H9 (cell line): ENCODE measurements at regions not wholly inside any gene's neighbourhood (a gene's known extent, or its start where the extent isn't known, plus 50 kb on each side); places are given as distances from the start of the nearest gene placed in this dataset.

Experiments
- DNase-seq: peaks from one replicate; pipeline ENCODE4 v3.0.0-alpha.2; 2017
- H2AFZ ChIP-seq: one replicate; pipeline ENCODE4 v1.6.1; 2013; ENCODE audit warnings: mild to moderate bottlenecking, low read length, control low read depth, moderate library complexity
- H2AK5ac ChIP-seq: 2 replicates; pipeline ENCODE4 v1.6.1; 2013; ENCODE audit warnings: low read length, control low read depth, mixed read lengths; ENCODE audit not compliant: insufficient read length
- H2BK120ac ChIP-seq: one replicate; pipeline ENCODE4 v1.6.1; 2013; ENCODE audit warnings: low read depth, mild to moderate bottlenecking, low read length, control low read depth, inconsistent platforms; ENCODE audit not compliant: poor library complexity, severe bottlenecking
- H2BK12ac ChIP-seq: 2 replicates; pipeline ENCODE4 v1.6.1; 2013; ENCODE audit warnings: low read length, control low read depth, mixed read lengths, low read depth; ENCODE audit not compliant: insufficient read length
- H2BK15ac ChIP-seq: 2 replicates; pipeline ENCODE4 v1.6.1; 2013; ENCODE audit warnings: low read depth, low read length, control low read depth
- H2BK20ac ChIP-seq: one replicate; pipeline ENCODE4 v1.6.1; 2013; ENCODE audit warnings: low read depth, mild to moderate bottlenecking, low read length, control low read depth, inconsistent platforms; ENCODE audit not compliant: poor library complexity, severe bottlenecking
- H2BK5ac ChIP-seq: 2 replicates; pipeline ENCODE4 v1.6.1; 2013; ENCODE audit warnings: low read length, control low read depth, mixed read lengths; ENCODE audit not compliant: insufficient read length
- H3K14ac ChIP-seq: 2 replicates; pipeline ENCODE4 v1.6.1; 2013; ENCODE audit warnings: low read length, control low read depth; ENCODE audit not compliant: insufficient read depth
- H3K18ac ChIP-seq: 2 replicates; pipeline ENCODE4 v1.6.1; 2013; ENCODE audit warnings: low read depth, mild to moderate bottlenecking, mixed read lengths, low read length, control low read depth; ENCODE audit not compliant: insufficient read length
- H3K23ac ChIP-seq: 2 replicates; pipeline ENCODE4 v1.6.1; 2013; ENCODE audit warnings: low read length, control low read depth, mixed read lengths, low read depth; ENCODE audit not compliant: insufficient read length
- H3K23me2 ChIP-seq: 2 replicates; pipeline ENCODE4 v1.6.1; 2013; ENCODE audit warnings: low read depth, mild to moderate bottlenecking, mixed read lengths, low read length, control low read depth; ENCODE audit not compliant: insufficient read length, poor library complexity, severe bottlenecking
- H3K27ac ChIP-seq: 2 replicates; pipeline ENCODE4 v1.5.1; 2013; ENCODE audit warnings: low read length, control low read depth, mixed read lengths, low read depth; ENCODE audit not compliant: insufficient read length
- H3K27me3 ChIP-seq: 2 replicates; pipeline ENCODE4 v1.6.1; 2013; ENCODE audit warnings: low read length, control low read depth, inconsistent platforms; ENCODE audit not compliant: insufficient read depth
- H3K4ac ChIP-seq: 2 replicates; pipeline ENCODE4 v1.6.1; 2013; ENCODE audit warnings: low read depth, mild to moderate bottlenecking, control low read depth, inconsistent platforms, low read length, moderate library complexity
- H3K4me1 ChIP-seq: 2 replicates; pipeline ENCODE4 v1.6.1; 2013; ENCODE audit warnings: low read length, control low read depth, inconsistent platforms; ENCODE audit not compliant: insufficient read depth
- H3K4me2 ChIP-seq: 2 replicates; pipeline ENCODE4 v1.6.1; 2013; ENCODE audit warnings: low read length, control low read depth, mixed read lengths; ENCODE audit not compliant: insufficient read length, insufficient read depth
- H3K56ac ChIP-seq: 2 replicates; pipeline ENCODE4 v1.6.1; 2013; ENCODE audit warnings: low read depth, mild to moderate bottlenecking, mixed read lengths, low read length, control low read depth; ENCODE audit not compliant: insufficient read length
- H3K79me1 ChIP-seq: 2 replicates; pipeline ENCODE4 v1.6.1; 2013; ENCODE audit warnings: low read depth, mild to moderate bottlenecking, moderate library complexity, low read length, control low read depth, inconsistent platforms; ENCODE audit not compliant: insufficient read depth, poor library complexity, severe bottlenecking
- H3K79me2 ChIP-seq: 2 replicates; pipeline ENCODE4 v1.6.1; 2013; ENCODE audit warnings: low read length, control low read depth, inconsistent platforms; ENCODE audit not compliant: insufficient read depth
- H3K9ac ChIP-seq: 2 replicates; pipeline ENCODE4 v1.6.1; 2013; ENCODE audit warnings: low read length, control low read depth, mixed read lengths; ENCODE audit not compliant: insufficient read length; ENCODE audit errors: extremely low read depth
- H3K9me3 ChIP-seq: one replicate; pipeline ENCODE4 v1.6.1; 2013; ENCODE audit warnings: low read depth, low read length, inconsistent platforms; ENCODE audit not compliant: control insufficient read depth
- H3T11ph ChIP-seq: one replicate; pipeline ENCODE4 v1.6.1; 2013; ENCODE audit warnings: mild to moderate bottlenecking, low read length, control low read depth, inconsistent platforms
- H4K20me1 ChIP-seq: one replicate; pipeline ENCODE4 v1.6.1; 2013; ENCODE audit not compliant: control insufficient read depth, insufficient read length, insufficient read depth
- H4K5ac ChIP-seq: 2 replicates; pipeline ENCODE4 v1.6.1; 2013; ENCODE audit warnings: low read depth, mild to moderate bottlenecking, mixed read lengths, low read length, control low read depth; ENCODE audit not compliant: insufficient read length
- H4K8ac ChIP-seq: replicated peaks from 2 replicates; pipeline ENCODE4 v1.6.1; 2013; ENCODE audit warnings: low read length, control low read depth, mixed read lengths, low read depth; ENCODE audit not compliant: insufficient read length
- H4K91ac ChIP-seq: 2 replicates; pipeline ENCODE4 v1.6.1; 2013; ENCODE audit warnings: low read depth, mild to moderate bottlenecking, moderate library complexity, mixed read lengths, low read length, control low read depth; ENCODE audit not compliant: insufficient read length
- H3K27ac Mint-ChIP-seq, 3 experiments: 2 replicates in 2 of 3; 3 replicates in 1 of 3; pipeline ENCODE4 v1.8.0; 2020 to 2021; ENCODE audit warnings: mixed read lengths in 3 of 3, mild to moderate bottlenecking in 1 of 3, moderate library complexity in 1 of 3
- H3K27me3 Mint-ChIP-seq: 2 replicates; pipeline ENCODE4 v1.8.0; 2021; ENCODE audit warnings: low read depth, mild to moderate bottlenecking, moderate library complexity, mixed read lengths
- H3K36me3 Mint-ChIP-seq, 3 experiments: 2 replicates in 2 of 3; 3 replicates in 1 of 3; pipeline ENCODE4 v1.8.0; 2020 to 2021; ENCODE audit warnings: low read depth in 3 of 3, mixed read lengths in 3 of 3; ENCODE audit not compliant: insufficient read depth in 1 of 3
- H3K4me1 Mint-ChIP-seq, 2 experiments: 2 replicates each; pipeline ENCODE4 v1.8.0; 2020; ENCODE audit warnings: mixed read lengths in 2 of 2
- H3K4me3 Mint-ChIP-seq, 2 experiments: 2 replicates in 1 of 2; 3 replicates in 1 of 2; pipeline ENCODE4 v1.8.0; 2020 to 2021; ENCODE audit warnings: mild to moderate bottlenecking in 2 of 2, mixed read lengths in 2 of 2, moderate library complexity in 1 of 2
- H3K9me3 Mint-ChIP-seq, 2 experiments: 2 replicates in 1 of 2; 3 replicates in 1 of 2; pipeline ENCODE4 v1.8.0; 2020; ENCODE audit warnings: mild to moderate bottlenecking in 2 of 2, mixed read lengths in 2 of 2, moderate library complexity in 1 of 2
- WGBS: extraction: QIAGEN DNeasy Blood & Tissue Kit; methylation state at CpG from one replicate; pipeline ENCODE4 v1.1.7; 2013; ENCODE audit warnings: missing lambda C conversion rate, low lambda C conversion rate, mixed read lengths; ENCODE audit not compliant: insufficient read length; ENCODE audit errors: extremely low coverage; 5-methylcytosine and 5-hydroxymethylcytosine counted together
- TF ChIP-seq, protein P1 (sequence below): fragments of 200-600 bp; sonication (generic); conservative IDR thresholded peaks from 3 replicates; pipeline ENCODE4 v1.8.0; 2021; ENCODE audit warnings: antibody characterized with exemption, mild to moderate bottlenecking

DNA sequence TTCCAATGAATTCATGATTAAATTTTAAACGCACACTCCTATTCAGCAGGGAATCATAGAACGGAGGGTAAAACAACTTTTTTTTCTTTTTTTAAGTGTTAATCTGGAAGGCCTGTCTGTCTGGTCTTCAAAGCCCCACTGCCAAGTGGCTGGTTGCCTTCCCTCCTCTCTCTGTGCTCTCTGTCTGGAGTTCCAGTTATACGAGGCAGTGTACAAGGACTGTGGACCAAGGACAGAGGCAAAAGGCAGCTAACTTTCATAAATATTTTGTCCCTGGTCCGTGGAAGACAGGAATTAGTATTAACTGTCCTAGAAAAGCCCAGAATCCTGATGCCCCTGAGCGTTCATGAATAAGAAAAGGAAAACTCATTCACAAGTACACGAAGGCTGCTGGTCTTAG is 164.0 kb upstream of the E2F8 start:
- TF ChIP-seq, protein P1, sequence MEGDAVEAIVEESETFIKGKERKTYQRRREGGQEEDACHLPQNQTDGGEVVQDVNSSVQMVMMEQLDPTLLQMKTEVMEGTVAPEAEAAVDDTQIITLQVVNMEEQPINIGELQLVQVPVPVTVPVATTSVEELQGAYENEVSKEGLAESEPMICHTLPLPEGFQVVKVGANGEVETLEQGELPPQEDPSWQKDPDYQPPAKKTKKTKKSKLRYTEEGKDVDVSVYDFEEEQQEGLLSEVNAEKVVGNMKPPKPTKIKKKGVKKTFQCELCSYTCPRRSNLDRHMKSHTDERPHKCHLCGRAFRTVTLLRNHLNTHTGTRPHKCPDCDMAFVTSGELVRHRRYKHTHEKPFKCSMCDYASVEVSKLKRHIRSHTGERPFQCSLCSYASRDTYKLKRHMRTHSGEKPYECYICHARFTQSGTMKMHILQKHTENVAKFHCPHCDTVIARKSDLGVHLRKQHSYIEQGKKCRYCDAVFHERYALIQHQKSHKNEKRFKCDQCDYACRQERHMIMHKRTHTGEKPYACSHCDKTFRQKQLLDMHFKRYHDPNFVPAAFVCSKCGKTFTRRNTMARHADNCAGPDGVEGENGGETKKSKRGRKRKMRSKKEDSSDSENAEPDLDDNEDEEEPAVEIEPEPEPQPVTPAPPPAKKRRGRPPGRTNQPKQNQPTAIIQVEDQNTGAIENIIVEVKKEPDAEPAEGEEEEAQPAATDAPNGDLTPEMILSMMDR: no peak
- Histone ChIP-seq H3K79me2 (no peaks in the 10 kb centered on the region), H4K91ac (no peak overlapping the region), H3K27me3 (no peaks in the 10 kb centered on the region), H3T11ph (no peak overlapping the region), H3K79me1 (no peaks in the 10 kb centered on the region), H3K27ac (no peak overlapping the region), H2BK15ac (no peak overlapping the region), H3K18ac (no peak overlapping the region), H3K4ac (no peak overlapping the region), H2BK5ac (no peak overlapping the region), H2AFZ (no peak overlapping the region), H2BK20ac (no peak overlapping the region), H3K23me2 (no peaks in the 10 kb centered on the region), H4K8ac (no peak overlapping the region), H4K20me1 (no peaks in the 10 kb centered on the region), H3K23ac (no peak overlapping the region), H3K9ac (no peak overlapping the region), H2BK120ac (no peak overlapping the region), H3K9me3 (no peaks in the 10 kb centered on the region), H3K14ac (no peak overlapping the region), H3K4me2 (no peak overlapping the region), H3K4me1 (no peaks in the 10 kb centered on the region), H2BK12ac (no peak overlapping the region), H3K56ac (no peak overlapping the region), H2AK5ac (no peak overlapping the region), H4K5ac (no peak overlapping the region)
- H3K9me3 Mint-ChIP-seq: no peaks in the 10 kb centered on the region
- H3K4me3 Mint-ChIP-seq: no peak overlapping the region
- DNase-seq: no peak
- no peak overlapping the region; a peak in 1 of 7 replicates for H3K27ac Mint-ChIP-seq
- H3K4me1 Mint-ChIP-seq: peaks cover 4 to 18% of the 10 kb centered on the region in 2 experiments; a peak in 3 of 4 replicates
- H3K36me3 Mint-ChIP-seq: no peaks in the 10 kb centered on the region
- peaks cover 2% of the 10 kb centered on the region for H3K27me3 Mint-ChIP-seq
- no CpG with 5 or more reads among the region's 6 CpGs for WGBS
